GM19035 (cell line): ENCODE measurements at regions not wholly inside any gene's neighbourhood (a gene's known extent, or its start where the extent isn't known, plus 50 kb on each side); places are given as distances from the start of the nearest gene placed in this dataset.
"Not testable (repeated sequence)": the region's sequence is repeated elsewhere in the genome, so short reads cannot be mapped to it uniquely, and the experiment has no call there.

Experiments
- ATAC-seq: cut with Tn5 transposase; IDR thresholded peaks from one replicate; pipeline ENCODE4 v1.9.1; 2021; ENCODE audit not compliant: unreplicated experiment

GRCh38 chr4:187389420-187389819 is 606.2 kb upstream of the ZFP42 start:
- no peak for ATAC-seq

- no peak for ATAC-seq
These were observed 604.9 kb upstream of the ZFP42 start for GRCh38 chr4:187390646-187391045.

GRCh38 chr4:187393531-187394344 is 601.8 kb upstream of the ZFP42 start:
- ATAC-seq = no peak

- no peak for ATAC-seq
These were observed 599.5 kb upstream of the ZFP42 start for GRCh38 chr4:187396106-187396505.

GRCh38 chr4:187408447-187408846 is 587.1 kb upstream of the ZFP42 start:
- ATAC-seq = not testable (repeated sequence)

GRCh38 chr4:187413564-187414358 is 581.8 kb upstream of the ZFP42 start:
- ATAC-seq = no peak

- no peak for ATAC-seq
These were observed 580.9 kb upstream of the ZFP42 start for GRCh38 chr4:187414716-187415115.

- no peak for ATAC-seq
These were observed 580.3 kb upstream of the ZFP42 start for GRCh38 chr4:187415231-187415630.

GRCh38 chr4:187416216-187416615 is 579.4 kb upstream of the ZFP42 start:
- no peak for ATAC-seq

- ATAC-seq = no peak
These were observed 577.9 kb upstream of the ZFP42 start for GRCh38 chr4:187417721-187418120.

GRCh38 chr4:187422655-187423054 is 572.9 kb upstream of the ZFP42 start:
- no peak for ATAC-seq

- no peak for ATAC-seq
These were observed 570.9 kb upstream of the ZFP42 start for GRCh38 chr4:187424636-187425035.

GRCh38 chr4:187426511-187426910 is 569.1 kb upstream of the ZFP42 start:
- no peak for ATAC-seq

- no peak for ATAC-seq
These were observed 563.3 kb upstream of the ZFP42 start for GRCh38 chr4:187432310-187432709.

- ATAC-seq = no peak
These were observed 562.4 kb upstream of the ZFP42 start for GRCh38 chr4:187433141-187433540.

- no peak for ATAC-seq
These were observed 559.3 kb upstream of the ZFP42 start for GRCh38 chr4:187436251-187436650.

- no peak for ATAC-seq
These were observed 551.5 kb upstream of the ZFP42 start for GRCh38 chr4:187444061-187444460.

GRCh38 chr4:187449702-187450101 is 545.9 kb upstream of the ZFP42 start:
- ATAC-seq = no peak

- ATAC-seq = no peak
These were observed 543.8 kb upstream of the ZFP42 start for GRCh38 chr4:187451776-187452175.

GRCh38 chr4:187460016-187460415 is 535.6 kb upstream of the ZFP42 start:
- ATAC-seq = no peak

GRCh38 chr4:187464573-187464972 is 531.0 kb upstream of the ZFP42 start:
- no peak for ATAC-seq

GRCh38 chr4:187467224-187467623 is 528.3 kb upstream of the ZFP42 start:
- ATAC-seq = no peak
